HCT116 (cell line): ENCODE measurements at regions not wholly inside any gene's neighbourhood (a gene's known extent, or its start where the extent isn't known, plus 50 kb on each side); places are given as distances from the start of the nearest gene placed in this dataset.

ENCODE experiments used
- ATAC-seq: fragments of 200-7000 bp; cut with Tn5 transposase; 2 replicates; pipeline ENCODE4 v1.9.1; 2020; ENCODE audit warnings: mild to moderate bottlenecking, moderate library complexity
- BruUV-seq: library from RNA; stranded (reverse); fragments of 400-500 nt; replicated peaks from 2 replicates; lab custom pipeline; 2021; lab: Mats Ljungman, UMichigan
- CTCF ChIA-PET: fragments of 300-600 bp; sonication (Branson Sonifier 250); formaldehyde crosslinking; loops from one replicate; lab custom pipeline; 2021; ENCODE audit warnings: antibody characterized with exemption; lab: Charles Lee
- POLR2A ChIA-PET: fragments of 300-600, 350-600 bp; sonication (Branson Sonifier 250); formaldehyde crosslinking; loops from one replicate; lab custom pipeline; 2021; ENCODE audit warnings: antibody characterized with exemption; lab: Charles Lee
- RAD21 ChIA-PET, 2 experiments: fragments of 300-600 bp; sonication (Branson Sonifier 250); formaldehyde crosslinking; loops; one replicate each; lab custom pipeline; 2023; ENCODE audit warnings: low total read pairs in 2 of 2; ENCODE audit not compliant: uncharacterized antibody in 2 of 2, unreplicated experiment in 2 of 2, low non-redundant PET in 1 of 2; lab: Charles Lee
- DNase-seq: peaks from one replicate; pipeline ENCODE4 v3.0.0-alpha.2; 2010; ENCODE audit warnings: low read depth, low spot score
- H2AFZ ChIP-seq: fragments of 200-600 bp; shearing (Covaris generic), sonication (generic); 2 replicates; pipeline ENCODE4 v1.6.1; 2017; ENCODE audit warnings: low read depth, mixed run types, mixed read lengths, antibody characterized with exemption, low read length; ENCODE audit not compliant: poor library complexity, severe bottlenecking
- H3K27ac ChIP-seq: 2 replicates; pipeline ENCODE4 v1.5.1; 2012; ENCODE audit warnings: low read depth, low read length
- H3K27me3 ChIP-seq: fragments of 200-600 bp; sonication (generic); 2 replicates; pipeline ENCODE4 v1.6.1; 2016; ENCODE audit warnings: mixed run types, low read length, mixed read lengths; ENCODE audit not compliant: insufficient read depth
- H3K36me3 ChIP-seq, 2 experiments: fragments of 200-500 bp in 1 of 2; fragments of 200-600 bp in 1 of 2; sonication (Bioruptor generic) in 1 of 2; sonication (generic) in 1 of 2; 2 replicates each; pipeline versions ENCODE4 v1.5.1 to v1.6.1; 2014 to 2016; ENCODE audit warnings: low read length in 2 of 2, inconsistent platforms in 1 of 2, mixed read lengths in 1 of 2, mixed run types in 1 of 2; ENCODE audit not compliant: insufficient read depth in 2 of 2, control insufficient read depth in 1 of 2
- H3K4me1 ChIP-seq, 2 experiments: fragments of 200-600 bp in 1 of 2; sonication (generic) in 1 of 2; 2 replicates each; pipeline versions ENCODE4 v1.5.1 to v1.6.1; 2012 to 2017; ENCODE audit warnings: low read length in 2 of 2, inconsistent platforms in 1 of 2, mild to moderate bottlenecking in 1 of 2, mixed read lengths in 1 of 2, mixed run types in 1 of 2, moderate library complexity in 1 of 2; ENCODE audit not compliant: insufficient read depth in 2 of 2, control insufficient read depth in 1 of 2
- H3K4me2 ChIP-seq: fragments of 200-600 bp; sonication (generic); 2 replicates; pipeline ENCODE4 v1.6.1; 2017; ENCODE audit warnings: mixed run types, low read length, mixed read lengths
- H3K4me3 ChIP-seq, 2 experiments: fragments of 200-600 bp in 1 of 2; sonication (generic) in 1 of 2; replicated peaks in 1 of 2; 2 replicates each; pipeline ENCODE4 v1.5.1; 2011 to 2016; ENCODE audit warnings: low read length in 2 of 2, control low read depth in 1 of 2, low read depth in 1 of 2, mild to moderate bottlenecking in 1 of 2, mixed read lengths in 1 of 2, mixed run types in 1 of 2
- H3K79me2 ChIP-seq: fragments of 200-600 bp; sonication (generic); 2 replicates; pipeline ENCODE4 v1.6.1; 2017; ENCODE audit warnings: mild to moderate bottlenecking, mixed run types, low read length, moderate library complexity, mixed read lengths; ENCODE audit not compliant: insufficient read depth
- H3K9ac ChIP-seq: fragments of 200-600 bp; sonication (generic); 2 replicates; pipeline ENCODE4 v1.6.1; 2016; ENCODE audit warnings: low read length, mixed read lengths
- H3K9me2 ChIP-seq: fragments of 200-600 bp; sonication (generic), shearing (Covaris generic); 2 replicates; pipeline ENCODE4 v1.6.1; 2017; ENCODE audit warnings: mixed run types, mild to moderate bottlenecking, moderate library complexity; ENCODE audit not compliant: insufficient read depth
- H3K9me3 ChIP-seq, 2 experiments: fragments of 200-500 bp in 1 of 2; fragments of 200-600 bp in 1 of 2; sonication (Bioruptor generic) in 1 of 2; sonication (generic) in 1 of 2; 2 replicates each; pipeline ENCODE4 v1.6.1; 2014 to 2017; ENCODE audit warnings: low read length in 2 of 2, mixed read lengths in 2 of 2, inconsistent platforms in 1 of 2, low read depth in 1 of 2, mild to moderate bottlenecking in 1 of 2, mixed run types in 1 of 2, moderate library complexity in 1 of 2; ENCODE audit not compliant: control insufficient read depth in 1 of 2, insufficient read depth in 1 of 2
- H4K20me1 ChIP-seq: fragments of 200-600 bp; sonication (generic), shearing (Covaris generic); 2 replicates; pipeline ENCODE4 v1.6.1; 2017; ENCODE audit warnings: mixed run types, mild to moderate bottlenecking, moderate library complexity; ENCODE audit not compliant: insufficient read depth
- CEBPB ChIP-seq: IDR thresholded peaks from 2 replicates; pipeline ENCODE4 v1.6.1; 2012; ENCODE audit warnings: low read depth
- EGR1 ChIP-seq: IDR thresholded peaks from 2 replicates; pipeline ENCODE4 v1.6.1; 2012; ENCODE audit warnings: low read depth
- EZH2 ChIP-seq: fragments of 200-600 bp; sonication (generic); IDR thresholded peaks from 2 replicates; pipeline ENCODE4 v1.6.1; 2017; ENCODE audit warnings: antibody characterized with exemption, mixed run types
- JUND ChIP-seq: IDR thresholded peaks from 2 replicates; pipeline ENCODE4 v1.6.1; 2012
- POLR2A ChIP-seq: IDR thresholded peaks from 2 replicates; pipeline ENCODE4 v1.7.0; 2011; ENCODE audit warnings: borderline replicate concordance; ENCODE audit not compliant: insufficient read depth, insufficient read length; ENCODE audit errors: extremely low read depth
- POLR2AphosphoS5 ChIP-seq: IDR thresholded peaks from 2 replicates; pipeline ENCODE4 v1.6.1; 2011; ENCODE audit warnings: mild to moderate bottlenecking, low read depth, low read length, moderate library complexity
- SIN3A ChIP-seq: IDR thresholded peaks from 2 replicates; pipeline ENCODE4 v1.6.1; 2012; ENCODE audit warnings: low read depth
- ZNF274 ChIP-seq: fragments of 200-500 bp; sonication (Bioruptor generic); IDR thresholded peaks from 2 replicates; pipeline ENCODE4 v1.6.1; 2014; ENCODE audit warnings: mild to moderate bottlenecking, low read depth, low read length, inconsistent platforms
- intact Hi-C: fragments of 100-400 bp; cut with micrococcal nuclease; formaldehyde crosslinking; loops from 2 replicates; pipeline ENCODE4 v1.10.0; 2022
- TF ChIP-seq, protein P1 (sequence below), 3 experiments: fragments of 200-600 bp in 1 of 3; sonication (generic) in 1 of 3; IDR thresholded peaks in 2 of 3; conservative IDR thresholded peaks in 1 of 3; 2 replicates each; pipeline ENCODE4 v1.5.1; 2012 to 2017; ENCODE audit warnings: low read depth in 2 of 3, low read length in 2 of 3, antibody characterized with exemption in 1 of 3, borderline replicate concordance in 1 of 3, control low read depth in 1 of 3, mild to moderate bottlenecking in 1 of 3, mixed read lengths in 1 of 3, mixed run types in 1 of 3, moderate library complexity in 1 of 3; ENCODE audit not compliant: insufficient read depth in 1 of 3
- TF ChIP-seq, protein P2 (sequence below): IDR thresholded peaks from 2 replicates; pipeline ENCODE4 v1.6.1; 2012; ENCODE audit warnings: low read depth

GRCh38 chr21:15409031-15409430, 320.8 kb upstream of the USP25 start:
- Histone ChIP-seq H3K9me3 (no peaks in the 10 kb centered on the region; a peak in 1 of 4 replicates), H3K27ac (no peak overlapping the region), H3K9me2 (no peaks in the 10 kb centered on the region), H4K20me1 (no peaks in the 10 kb centered on the region), H3K4me3 (no peak overlapping the region), H3K27me3 (no peaks in the 10 kb centered on the region), H3K9ac (no peak overlapping the region), H3K36me3 (no peaks in the 10 kb centered on the region), H2AFZ (no peak overlapping the region), H3K4me1 (no peaks in the 10 kb centered on the region), H3K4me2 (no peak overlapping the region), H3K79me2 (no peaks in the 10 kb centered on the region)
- no peak for ATAC-seq
- DNase-seq: no peak
- ChIA-PET RAD21 (no interaction called here), CTCF (no interaction called here), POLR2A (no interaction called here)
- intact Hi-C loops: no loop called here
- no TSS peak for BruUV-seq
- no peak for TF ChIP-seq EGR1
- TF ChIP-seq, protein P1, sequence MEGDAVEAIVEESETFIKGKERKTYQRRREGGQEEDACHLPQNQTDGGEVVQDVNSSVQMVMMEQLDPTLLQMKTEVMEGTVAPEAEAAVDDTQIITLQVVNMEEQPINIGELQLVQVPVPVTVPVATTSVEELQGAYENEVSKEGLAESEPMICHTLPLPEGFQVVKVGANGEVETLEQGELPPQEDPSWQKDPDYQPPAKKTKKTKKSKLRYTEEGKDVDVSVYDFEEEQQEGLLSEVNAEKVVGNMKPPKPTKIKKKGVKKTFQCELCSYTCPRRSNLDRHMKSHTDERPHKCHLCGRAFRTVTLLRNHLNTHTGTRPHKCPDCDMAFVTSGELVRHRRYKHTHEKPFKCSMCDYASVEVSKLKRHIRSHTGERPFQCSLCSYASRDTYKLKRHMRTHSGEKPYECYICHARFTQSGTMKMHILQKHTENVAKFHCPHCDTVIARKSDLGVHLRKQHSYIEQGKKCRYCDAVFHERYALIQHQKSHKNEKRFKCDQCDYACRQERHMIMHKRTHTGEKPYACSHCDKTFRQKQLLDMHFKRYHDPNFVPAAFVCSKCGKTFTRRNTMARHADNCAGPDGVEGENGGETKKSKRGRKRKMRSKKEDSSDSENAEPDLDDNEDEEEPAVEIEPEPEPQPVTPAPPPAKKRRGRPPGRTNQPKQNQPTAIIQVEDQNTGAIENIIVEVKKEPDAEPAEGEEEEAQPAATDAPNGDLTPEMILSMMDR (IDR thresholded peaks at IDR 0.05 in 2 of 3, conservative IDR thresholded peaks at IDR 0.05 in 1 of 3; ENCODE audit: borderline replicate concordance in 1 of 3, insufficient read depth in 1 of 3, low read depth in 2 of 3, low read length in 2 of 3): no peak

GRCh38 chr21:15410853-15411252, 318.9 kb upstream of the USP25 start:
- CTCF ChIA-PET: no interaction called here
- POLR2A ChIA-PET: no interaction called here
- Histone ChIP-seq H3K4me2 (no peak overlapping the region), H3K4me1 (no peaks in the 10 kb centered on the region), H3K4me3 (no peak overlapping the region), H3K36me3 (no peaks in the 10 kb centered on the region), H3K27me3 (no peaks in the 10 kb centered on the region), H3K9me2 (no peaks in the 10 kb centered on the region), H3K27ac (no peak overlapping the region), H3K9me3 (no peaks in the 10 kb centered on the region; a peak in 1 of 4 replicates), H4K20me1 (no peaks in the 10 kb centered on the region), H3K9ac (no peak overlapping the region), H2AFZ (no peak overlapping the region), H3K79me2 (no peaks in the 10 kb centered on the region)
- DNase-seq (no peak), ATAC-seq (no peak)
- BruUV-seq: no TSS peak
- RAD21 ChIA-PET: no interaction called here
- intact Hi-C loops: no loop called here
- no peak for TF ChIP-seq EZH2
- no peak for TF ChIP-seq POLR2A
- TF ChIP-seq POLR2AphosphoS5: no peak
- no peak for TF ChIP-seq ZNF274
- TF ChIP-seq, protein P2, sequence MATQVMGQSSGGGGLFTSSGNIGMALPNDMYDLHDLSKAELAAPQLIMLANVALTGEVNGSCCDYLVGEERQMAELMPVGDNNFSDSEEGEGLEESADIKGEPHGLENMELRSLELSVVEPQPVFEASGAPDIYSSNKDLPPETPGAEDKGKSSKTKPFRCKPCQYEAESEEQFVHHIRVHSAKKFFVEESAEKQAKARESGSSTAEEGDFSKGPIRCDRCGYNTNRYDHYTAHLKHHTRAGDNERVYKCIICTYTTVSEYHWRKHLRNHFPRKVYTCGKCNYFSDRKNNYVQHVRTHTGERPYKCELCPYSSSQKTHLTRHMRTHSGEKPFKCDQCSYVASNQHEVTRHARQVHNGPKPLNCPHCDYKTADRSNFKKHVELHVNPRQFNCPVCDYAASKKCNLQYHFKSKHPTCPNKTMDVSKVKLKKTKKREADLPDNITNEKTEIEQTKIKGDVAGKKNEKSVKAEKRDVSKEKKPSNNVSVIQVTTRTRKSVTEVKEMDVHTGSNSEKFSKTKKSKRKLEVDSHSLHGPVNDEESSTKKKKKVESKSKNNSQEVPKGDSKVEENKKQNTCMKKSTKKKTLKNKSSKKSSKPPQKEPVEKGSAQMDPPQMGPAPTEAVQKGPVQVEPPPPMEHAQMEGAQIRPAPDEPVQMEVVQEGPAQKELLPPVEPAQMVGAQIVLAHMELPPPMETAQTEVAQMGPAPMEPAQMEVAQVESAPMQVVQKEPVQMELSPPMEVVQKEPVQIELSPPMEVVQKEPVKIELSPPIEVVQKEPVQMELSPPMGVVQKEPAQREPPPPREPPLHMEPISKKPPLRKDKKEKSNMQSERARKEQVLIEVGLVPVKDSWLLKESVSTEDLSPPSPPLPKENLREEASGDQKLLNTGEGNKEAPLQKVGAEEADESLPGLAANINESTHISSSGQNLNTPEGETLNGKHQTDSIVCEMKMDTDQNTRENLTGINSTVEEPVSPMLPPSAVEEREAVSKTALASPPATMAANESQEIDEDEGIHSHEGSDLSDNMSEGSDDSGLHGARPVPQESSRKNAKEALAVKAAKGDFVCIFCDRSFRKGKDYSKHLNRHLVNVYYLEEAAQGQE: no peak
- TF ChIP-seq, protein P1 (IDR thresholded peaks at IDR 0.05 in 2 of 3, conservative IDR thresholded peaks at IDR 0.05 in 1 of 3; ENCODE audit: borderline replicate concordance in 1 of 3, insufficient read depth in 1 of 3, low read depth in 2 of 3, low read length in 2 of 3): no peak
- no peak for TF ChIP-seq SIN3A
- TF ChIP-seq CEBPB: no peak
- TF ChIP-seq JUND: no peak
- TF ChIP-seq EGR1: no peak
